GM18909 (cell line): ENCODE measurements at regions not wholly inside any gene's neighbourhood (a gene's known extent, or its start where the extent isn't known, plus 50 kb on each side); places are given as distances from the start of the nearest gene placed in this dataset.

Experiments
- ATAC-seq: cut with Tn5 transposase; IDR thresholded peaks from one replicate; pipeline ENCODE4 v1.9.1; 2021; ENCODE audit warnings: mild to moderate bottlenecking; ENCODE audit not compliant: unreplicated experiment, poor library complexity

DNA sequence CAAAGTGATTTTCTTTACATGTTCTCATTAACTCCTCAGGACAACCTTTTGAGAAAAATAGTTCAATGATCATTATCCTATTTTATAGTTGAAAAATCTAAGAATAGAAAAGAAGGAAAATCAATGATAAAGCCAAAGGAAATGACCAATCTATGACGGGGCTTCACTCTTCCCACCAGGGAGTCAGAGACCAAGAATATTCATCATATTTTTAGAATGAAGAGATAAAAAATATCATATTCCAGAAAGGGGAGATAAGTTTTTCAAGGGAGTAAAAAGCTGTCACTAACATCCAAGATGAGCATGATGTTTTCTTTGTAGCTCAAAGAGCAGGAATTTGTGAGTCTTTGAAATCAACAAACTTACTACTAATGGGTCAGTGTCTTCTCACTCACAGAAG is 71.5 kb upstream of the LPP start:
- no peak for ATAC-seq

DNA sequence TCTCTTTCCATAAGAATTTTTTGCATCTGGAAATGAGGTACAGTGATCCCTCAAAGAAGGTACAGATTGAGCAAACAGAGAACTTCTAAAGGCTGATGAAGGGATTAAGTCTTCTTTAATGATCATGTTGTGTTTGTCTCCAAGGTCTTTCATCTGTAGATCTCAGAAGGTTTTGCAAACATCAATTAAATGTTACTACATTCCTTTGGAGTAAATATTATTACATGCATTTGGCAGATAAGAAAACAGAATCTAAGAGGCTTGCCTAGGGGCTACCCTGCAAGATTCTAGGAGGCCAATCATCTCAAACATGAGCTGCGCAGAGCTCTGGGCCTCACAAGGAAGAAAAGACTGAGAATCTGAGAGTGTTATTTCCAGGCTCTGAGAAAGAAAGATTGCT is 70.9 kb upstream of the LPP start:
- ATAC-seq, result no peak

DNA sequence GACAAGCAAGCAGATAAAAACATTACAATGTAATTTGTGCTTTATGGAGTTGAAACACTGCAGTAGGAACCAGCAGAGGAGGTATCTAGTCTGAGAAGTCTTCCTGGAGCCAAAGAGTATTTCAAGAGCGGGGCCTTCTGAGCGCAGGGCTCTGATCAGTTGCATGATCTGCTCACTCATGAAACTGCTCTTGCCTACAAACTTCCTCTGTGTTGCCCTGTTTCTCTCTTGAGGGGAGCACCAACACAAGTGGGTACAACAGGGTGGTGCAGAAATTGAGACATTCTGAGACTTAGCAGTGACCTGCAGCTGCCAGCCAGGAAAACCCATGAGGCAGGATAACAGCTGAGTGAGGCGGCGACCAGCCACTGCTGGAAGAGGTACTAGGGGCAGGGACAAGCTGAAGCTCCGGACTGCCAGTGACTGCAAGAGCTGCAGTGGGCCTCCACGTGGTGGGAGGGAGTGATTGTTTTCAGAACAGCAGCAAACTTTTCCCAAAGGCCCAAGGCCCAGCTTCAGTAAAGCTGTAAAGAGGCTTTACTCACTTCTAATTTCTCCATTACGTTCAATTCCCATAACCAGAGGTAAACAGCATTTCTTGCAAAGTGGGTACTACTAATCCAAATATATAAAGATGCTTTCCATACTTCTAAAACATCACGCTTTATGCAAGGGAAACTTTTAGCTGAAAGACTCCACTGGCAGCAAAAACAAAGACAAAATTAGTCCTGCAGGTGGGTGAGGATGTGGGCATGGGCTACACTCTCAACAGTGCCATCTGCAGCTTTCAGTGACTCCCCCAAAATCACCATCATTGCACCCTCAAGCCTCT is 69.0 kb upstream of the LPP start:
- ATAC-seq, result no peak

DNA sequence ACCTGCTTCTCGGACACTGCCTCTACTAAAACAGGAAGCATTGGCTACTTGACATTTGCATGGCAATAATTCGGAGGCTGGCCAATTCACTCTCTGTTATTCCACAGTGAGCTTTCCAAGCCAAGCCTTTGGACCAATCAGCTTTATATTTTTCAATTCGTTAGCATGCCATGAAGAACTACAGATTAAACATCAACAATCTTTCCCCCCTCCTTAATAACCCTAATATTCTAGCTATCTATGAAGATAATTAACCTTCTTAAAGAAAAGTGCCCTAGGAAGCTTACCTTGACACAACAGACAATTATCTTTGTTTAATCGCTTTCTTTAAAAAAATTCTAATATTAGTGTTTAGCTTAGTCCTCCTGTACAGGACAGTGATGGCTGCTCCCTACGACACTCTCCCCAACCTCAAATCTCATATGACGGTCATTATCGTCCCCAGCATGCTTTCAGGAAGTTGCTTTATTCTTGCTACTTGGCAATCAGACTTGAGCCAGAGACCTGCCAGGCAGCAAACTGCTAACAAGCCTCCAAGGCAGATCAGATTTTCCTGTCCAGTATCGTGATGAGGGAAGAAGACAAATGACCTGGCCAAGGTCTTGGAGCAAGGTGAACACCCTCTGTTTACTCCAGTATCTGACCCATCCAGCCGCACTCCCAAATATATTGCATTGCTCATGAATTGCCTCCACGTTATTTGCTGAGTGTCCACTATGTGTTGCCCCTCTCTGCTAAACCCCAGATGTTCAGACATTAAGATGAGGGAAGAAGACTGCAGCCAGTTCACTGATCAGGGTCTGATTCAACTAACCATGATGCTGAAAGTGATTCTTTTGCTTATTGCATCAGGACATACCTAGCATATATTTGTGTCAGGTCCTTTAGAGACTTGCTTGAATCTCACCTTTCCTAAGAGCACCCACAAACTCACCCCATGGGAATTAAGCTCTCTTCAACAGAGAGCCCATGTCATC is 68.1 kb upstream of the LPP start:
- ATAC-seq, result no peak

DNA sequence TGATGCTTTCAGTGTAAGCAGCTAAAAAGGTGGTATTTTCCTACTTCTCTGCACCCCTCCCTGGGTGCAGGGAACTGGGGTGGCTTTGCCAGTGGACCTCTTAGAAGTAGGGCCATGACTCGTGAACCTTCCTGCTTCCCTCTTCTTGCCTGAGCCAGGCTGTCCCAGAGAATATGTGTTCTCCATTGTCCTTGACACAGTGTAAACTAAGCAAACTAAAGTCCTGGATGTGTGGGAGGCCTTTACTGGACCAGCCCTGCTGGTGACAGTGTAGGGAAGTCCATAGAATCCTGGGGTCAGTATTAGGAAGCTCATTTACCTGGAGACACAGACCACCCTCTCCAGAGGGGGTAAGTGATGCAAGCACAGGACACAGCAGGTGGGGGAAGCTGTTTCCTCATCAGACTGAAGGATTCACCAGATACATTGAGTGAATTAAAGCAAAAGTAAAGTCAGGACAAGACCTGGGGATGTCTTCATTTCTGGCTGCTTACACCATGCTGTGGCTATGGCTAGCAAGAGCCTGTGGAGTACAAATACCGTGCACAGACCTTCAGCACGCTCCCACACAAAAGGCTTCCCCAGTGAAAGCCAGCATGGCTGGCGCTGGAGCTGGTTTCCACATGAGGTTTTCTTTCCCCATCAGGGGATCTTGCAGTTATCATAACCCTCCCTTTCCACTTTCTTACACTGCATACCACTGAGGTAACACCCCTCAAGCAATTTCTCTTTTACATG is 64.8 kb upstream of the LPP start:
- no peak for ATAC-seq

DNA sequence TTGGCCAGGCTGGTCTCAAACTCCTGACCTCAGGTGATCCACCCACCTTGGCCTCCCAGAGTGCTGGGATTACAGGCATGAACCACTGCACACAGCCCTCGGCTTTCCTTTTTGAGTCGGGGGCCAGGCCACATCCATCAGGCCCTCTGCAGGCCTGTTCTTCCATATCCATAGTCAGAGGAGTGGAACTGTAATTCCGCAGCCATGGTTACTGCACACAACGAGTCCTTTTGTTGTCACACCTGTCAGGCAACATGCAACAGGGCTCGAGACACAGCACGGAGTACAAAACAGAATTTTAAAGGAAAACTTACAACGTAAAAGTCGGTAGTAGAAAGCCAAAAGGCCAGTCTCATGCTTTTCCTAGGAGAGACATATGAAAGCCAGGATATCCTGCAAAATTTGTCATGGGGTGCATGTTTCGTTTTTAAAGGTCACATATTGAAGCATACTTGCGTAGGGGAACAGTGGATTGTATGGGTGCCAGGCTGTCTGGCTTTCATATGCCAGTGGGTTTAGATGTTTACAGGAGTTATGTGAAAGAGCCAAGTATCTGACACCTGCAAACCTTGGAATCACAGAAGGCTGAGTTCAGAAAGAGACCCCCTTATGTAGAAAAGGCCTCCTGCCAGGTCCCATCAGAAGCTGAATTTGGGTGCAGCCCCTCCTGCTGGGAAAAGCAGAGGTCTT is 63.2 kb upstream of the LPP start:
- no peak for ATAC-seq

DNA sequence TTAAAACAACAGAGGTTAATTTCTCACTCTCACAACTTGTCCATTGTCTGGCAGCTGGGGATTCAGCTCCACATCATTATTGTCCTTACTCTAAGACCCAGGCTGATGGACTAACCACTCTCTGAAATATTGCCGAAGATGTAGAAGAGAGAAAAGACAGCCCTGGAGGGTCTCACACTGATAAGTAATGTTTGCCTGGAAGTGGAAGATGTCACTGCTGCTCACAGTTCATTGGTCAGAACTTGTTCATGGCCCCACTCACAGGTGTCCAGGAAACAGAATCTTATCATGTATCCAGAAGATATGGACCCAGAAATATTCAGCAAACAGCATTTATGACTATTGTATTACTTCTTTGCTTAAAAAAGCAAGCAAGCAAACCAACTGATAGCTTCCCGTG is 62.2 kb upstream of the LPP start:
- ATAC-seq, result no peak

DNA sequence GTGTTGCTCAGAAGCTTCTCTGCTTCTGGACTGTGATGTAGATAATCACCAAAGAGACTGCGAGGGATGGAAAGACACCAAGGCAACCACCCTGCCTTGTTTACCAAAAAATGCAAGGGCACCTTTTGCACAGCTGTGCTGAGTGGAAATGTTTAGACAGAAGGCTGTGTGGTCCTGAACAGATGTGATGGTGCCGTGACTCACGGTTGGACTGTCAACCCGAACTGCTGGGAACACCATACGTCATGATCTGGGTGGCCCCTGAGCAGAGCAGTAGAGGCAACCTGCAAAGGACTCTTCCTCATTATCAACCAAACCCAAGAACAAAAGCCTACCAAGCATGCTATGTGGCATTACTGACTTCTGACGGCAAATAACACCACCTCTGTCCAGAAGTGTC is 61.3 kb upstream of the LPP start:
- no peak for ATAC-seq

DNA sequence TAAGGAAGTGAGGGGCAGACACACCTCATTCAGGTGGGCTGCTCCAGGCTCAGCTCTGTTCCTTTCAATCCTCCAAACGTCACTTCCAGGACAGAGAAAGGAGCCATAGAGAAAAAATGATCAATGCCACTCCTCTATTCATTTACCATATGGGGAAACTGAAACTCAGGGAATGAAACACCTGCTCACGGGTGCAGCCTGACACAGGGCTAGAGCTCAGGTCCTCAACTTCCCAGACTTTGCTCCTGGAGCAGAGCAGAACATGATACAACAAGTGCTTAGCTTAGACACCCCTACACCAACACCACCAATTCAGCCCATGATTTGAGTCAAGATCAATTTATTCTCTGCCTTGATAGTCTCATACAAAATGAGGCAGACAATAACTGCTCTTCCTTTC is 58.5 kb upstream of the LPP start:
- no peak for ATAC-seq

DNA sequence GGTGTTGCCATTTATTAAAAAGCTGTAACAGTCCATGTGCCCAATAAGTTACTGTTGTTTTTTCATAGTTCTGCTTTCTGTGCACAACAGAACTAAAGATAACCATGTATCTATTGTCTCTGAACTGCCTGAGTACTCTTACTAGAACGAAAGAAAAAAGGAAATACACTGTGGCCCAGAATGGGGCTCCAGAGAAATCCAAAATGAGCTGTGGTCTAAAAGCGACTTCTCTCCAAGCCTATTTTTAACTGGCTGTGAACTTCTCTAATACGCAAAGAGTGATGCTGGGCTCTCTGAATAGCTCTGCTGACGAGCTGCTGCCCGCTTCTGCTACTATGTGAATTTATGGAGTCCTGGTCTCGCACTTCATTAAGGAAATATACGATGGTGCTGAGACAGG is 56.2 kb upstream of the LPP start:
- ATAC-seq, result no peak

DNA sequence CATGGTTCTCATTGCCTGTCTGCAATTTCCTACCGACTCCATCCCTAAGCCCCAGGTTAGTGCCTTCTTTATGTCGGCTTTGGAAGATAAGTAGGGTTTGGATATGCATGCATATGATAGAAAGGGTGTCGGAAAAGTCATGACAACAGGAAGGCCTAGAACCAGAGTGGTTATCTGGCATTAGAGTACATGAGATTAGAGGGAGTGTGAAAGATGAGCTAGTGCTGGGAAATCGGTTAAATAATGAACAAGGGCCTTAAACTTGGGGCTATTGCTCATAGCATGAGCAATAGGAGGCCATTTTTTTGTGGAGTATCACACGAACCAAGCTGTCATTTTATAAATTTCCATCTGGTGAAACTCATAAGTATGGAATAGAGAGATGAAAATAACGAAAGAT is 54.0 kb upstream of the LPP start:
- ATAC-seq, result no peak

DNA sequence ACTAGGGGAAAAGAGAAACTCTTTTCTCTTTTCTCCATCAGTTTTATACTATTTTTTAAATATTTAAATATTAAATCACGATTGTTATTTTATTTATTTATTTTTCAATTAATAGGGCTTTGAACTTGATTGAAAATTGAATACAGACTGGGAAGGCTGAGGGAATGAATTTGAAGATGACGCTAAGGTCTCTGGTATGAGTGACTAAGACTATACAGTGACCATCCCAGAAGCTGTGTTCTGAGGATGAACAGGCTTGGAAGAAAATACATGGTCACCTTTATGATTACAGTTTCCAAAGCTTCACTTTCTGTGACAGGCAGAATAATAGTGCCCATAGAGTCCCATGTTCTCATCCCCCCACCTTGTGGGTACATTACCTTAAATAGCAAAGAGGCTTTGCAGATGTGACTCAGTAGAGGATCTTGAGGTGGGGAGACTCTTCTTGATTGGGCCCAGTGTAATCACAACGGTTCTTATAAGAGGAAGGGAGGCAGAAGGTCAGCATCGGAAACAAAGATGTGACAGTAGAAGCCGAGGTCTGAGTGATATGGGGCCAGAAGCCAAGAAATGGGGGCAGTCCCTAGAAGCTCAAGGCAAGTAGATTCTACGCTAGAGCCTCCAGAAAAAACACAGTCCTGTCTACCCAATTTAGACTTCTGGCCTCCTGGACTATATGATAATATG is 51.0 kb upstream of the LPP start:
- ATAC-seq, result no peak

DNA sequence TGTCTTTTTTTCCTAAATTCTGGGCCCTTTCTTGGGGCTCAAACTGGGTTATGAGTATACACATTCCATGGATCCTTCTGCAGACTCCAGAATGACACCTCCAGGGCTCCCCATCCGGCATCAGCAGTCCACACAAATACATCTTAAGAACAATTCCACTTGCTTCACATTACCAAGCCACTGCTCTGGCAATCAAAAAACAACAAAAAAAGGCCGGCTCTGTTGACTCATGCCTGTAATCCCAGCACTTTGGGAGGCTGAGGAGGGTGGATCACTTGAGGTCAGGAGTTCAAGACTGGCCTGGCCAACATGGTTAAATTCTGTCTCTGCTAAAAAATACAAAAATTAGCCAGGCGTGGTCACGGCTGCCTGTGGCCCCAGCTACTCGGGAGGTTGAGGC is 49.9 kb upstream of the LPP start:
- ATAC-seq, result no peak
